Thyroid gland (tissue), 4 donors: ENCODE measurements at regions not wholly inside any gene's neighbourhood (a gene's known extent, or its start where the extent isn't known, plus 50 kb on each side); places are given as distances from the start of the nearest gene placed in this dataset.
A peak's percentile ranks its signal among the peaks of the same experiment; 100 is the strongest.

ENCODE experiments used
- DNase-seq, 2 donors: peaks; one replicate each; pipeline ENCODE4 v3.0.0-alpha.2; 2019
- H3K27ac ChIP-seq, 3 donors: fragments of 200-600 bp; sonication (generic); 1 replicate in 2 of 3; 2 replicates in 1 of 3; pipeline ENCODE4 v1.5.1; 2016 to 2019; ENCODE audit warnings: mild to moderate bottlenecking in 1 of 3, moderate library complexity in 1 of 3
- H3K27me3 ChIP-seq: fragments of 200-600 bp; sonication (generic); one replicate; pipeline ENCODE4 v1.5.1; 2019
- H3K36me3 ChIP-seq, 2 donors: fragments of 200-600 bp; sonication (generic); one replicate each; pipeline ENCODE4 v1.5.1; 2016 to 2019
- H3K4me1 ChIP-seq, 2 donors: fragments of 200-600 bp; sonication (generic); one replicate each; pipeline ENCODE4 v1.5.1; 2017 to 2019
- H3K4me3 ChIP-seq, 3 donors: fragments of 200-600 bp; sonication (generic); replicated peaks in 1 of 3; 1 replicate in 2 of 3; 2 replicates in 1 of 3; pipeline ENCODE4 v1.5.1; 2016; ENCODE audit warnings: mild to moderate bottlenecking in 1 of 3
- H3K9me3 ChIP-seq: fragments of 200-600 bp; sonication (generic); one replicate; pipeline ENCODE4 v1.5.1; 2017
- CTCF ChIP-seq, 6 experiments: fragments of 200-600 bp in 3 of 6; fragments of 450-650 bp in 3 of 6; sonication (generic) in 3 of 6; IDR thresholded peaks; one replicate each; pipeline ENCODE4 v1.5.1; 2016 to 2019; ENCODE audit warnings: antibody characterized with exemption in 6 of 6, mild to moderate bottlenecking in 2 of 6, inconsistent platforms in 1 of 6, moderate library complexity in 1 of 6
- POLR2A ChIP-seq, 2 donors: fragments of 450-650 bp; IDR thresholded peaks; one replicate each; pipeline ENCODE4 v1.6.1; 2017; ENCODE audit warnings: antibody characterized with exemption in 2 of 2, mild to moderate bottlenecking in 2 of 2, moderate library complexity in 1 of 2
- WGBS, 2 donors: methylation state at CpG; one replicate each; pipeline ENCODE4 v1.1.5; 2017; 5-methylcytosine and 5-hydroxymethylcytosine counted together
- intact Hi-C: fragments of 100-400 bp; cut with DNase I; formaldehyde crosslinking; loops from one replicate; pipeline ENCODE4 v1.15.1; 2023

DNA sequence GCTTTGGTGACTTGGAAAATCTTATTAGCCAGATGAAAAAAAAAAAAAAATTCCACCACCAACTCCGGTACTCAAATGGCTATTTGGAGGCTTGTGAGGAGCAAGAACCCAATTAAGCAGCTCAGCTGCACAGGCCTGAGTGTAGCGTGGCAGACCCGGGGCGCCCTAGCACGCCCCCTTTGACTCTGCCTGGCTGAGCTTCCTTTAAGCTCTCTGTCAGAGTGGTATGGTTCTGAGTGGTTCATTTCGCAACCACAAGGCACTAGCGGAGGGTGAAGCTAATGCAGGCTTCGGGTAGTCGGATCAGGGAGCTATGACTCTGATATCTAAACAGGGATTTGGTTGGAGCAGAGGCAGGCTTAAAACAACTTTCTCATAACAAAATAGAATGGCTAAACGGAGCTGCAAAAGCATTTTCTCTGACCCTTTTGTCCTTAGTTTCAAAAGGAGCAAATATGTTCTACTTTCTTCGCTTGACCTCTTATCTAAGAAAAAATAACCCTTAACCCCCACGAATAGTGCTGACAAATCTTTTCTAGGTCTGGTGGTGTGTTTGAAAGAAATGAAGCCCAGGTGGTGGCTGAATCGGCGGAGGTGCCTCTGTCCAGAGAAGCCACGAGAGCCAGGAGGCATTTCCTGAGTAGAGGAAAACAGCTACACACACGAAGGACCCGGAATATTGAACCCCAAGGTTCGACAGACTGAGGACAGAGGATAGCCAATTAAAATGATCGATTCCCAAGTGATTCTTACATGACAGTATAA, 285.4 kb upstream of the GLI3 start:
- intact Hi-C loops = no loop called here
- Histone ChIP-seq H3K4me1 (no peaks in the 10 kb centered on the region), H3K27ac (no peak overlapping the region), H3K27me3 (no peaks in the 10 kb centered on the region), H3K9me3 (no peaks in the 10 kb centered on the region), H3K4me3 (no peak overlapping the region), H3K36me3 (no peaks in the 10 kb centered on the region)
- TF ChIP-seq POLR2A (IDR thresholded peaks at IDR 0.05) (no peak), CTCF (IDR thresholded peaks at IDR 0.05) (no peak)
- DNase-seq = peak; percentile 9
- WGBS, 2 donors = 54 to 64% methylated on average over 19 of the region's 19 CpGs

GRCh38 chr7:42511027-42511426, 274.0 kb upstream of the GLI3 start:
- Histone ChIP-seq H3K27me3 (no peaks in the 10 kb centered on the region), H3K36me3 (no peaks in the 10 kb centered on the region), H3K4me3 (no peak overlapping the region), H3K4me1 (no peaks in the 10 kb centered on the region), H3K27ac (no peak overlapping the region), H3K9me3 (no peaks in the 10 kb centered on the region)
- no peak for DNase-seq
- intact Hi-C loops = no loop called here
- WGBS, 2 donors = 97% methylated on average over 2 of the region's 2 CpGs
- TF ChIP-seq CTCF (IDR thresholded peaks at IDR 0.05) (no peak), POLR2A (IDR thresholded peaks at IDR 0.05) (no peak)

DNA sequence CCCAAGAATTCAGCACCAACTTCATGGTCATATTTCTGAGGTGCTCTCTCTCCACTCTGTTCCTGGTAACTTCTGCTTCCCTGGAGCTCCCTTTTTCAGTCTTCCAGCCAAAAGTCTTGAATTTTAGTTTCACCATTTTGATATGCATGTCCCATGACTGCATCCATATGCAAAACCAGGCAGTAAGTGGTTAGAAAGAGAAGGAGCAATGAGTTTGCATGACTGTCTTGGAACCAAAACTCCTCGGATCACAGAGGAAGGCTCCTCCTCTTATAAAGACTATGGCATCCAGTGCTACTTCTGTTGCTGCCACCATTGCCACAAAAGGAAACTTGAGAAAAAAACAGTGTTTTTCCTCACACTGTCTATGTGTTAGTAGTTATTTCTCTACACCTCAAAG, 269.1 kb upstream of the GLI3 start:
- intact Hi-C loops = no loop called here

DNA sequence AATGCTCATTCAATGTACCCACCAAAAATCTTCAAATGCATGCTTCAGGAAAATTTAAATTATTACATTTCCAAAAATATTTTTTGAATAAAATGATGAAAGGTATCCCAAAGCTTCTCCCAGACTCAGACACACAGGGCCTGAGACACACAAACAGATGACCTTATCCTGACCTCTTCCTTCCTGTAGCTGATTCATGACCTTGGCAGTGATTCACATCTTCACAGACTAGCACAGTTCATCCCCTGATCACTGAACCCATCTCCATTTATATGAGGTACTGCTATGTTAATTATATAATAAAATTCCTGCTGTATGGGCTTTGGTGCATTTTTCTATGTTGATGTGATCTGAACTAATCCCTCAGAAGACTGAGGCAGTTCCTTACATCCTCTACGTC, 265.0 kb upstream of the GLI3 start:
- 89 to 95% methylated on average over 1 of the region's 1 CpG for WGBS, 2 donors
- Histone ChIP-seq H3K27ac (no peak overlapping the region), H3K4me1 (no peaks in the 10 kb centered on the region), H3K9me3 (no peaks in the 10 kb centered on the region), H3K4me3 (no peak overlapping the region), H3K27me3 (no peaks in the 10 kb centered on the region), H3K36me3 (no peaks in the 10 kb centered on the region)
- TF ChIP-seq POLR2A (IDR thresholded peaks at IDR 0.05) (no peak), CTCF (IDR thresholded peaks at IDR 0.05) (no peak)
- intact Hi-C loops = no loop called here
- DNase-seq = no peak

More for the DNA sequence above, 269.1 kb upstream of the GLI3 start:
- Histone ChIP-seq H3K4me3 (no peak overlapping the region), H3K4me1 (no peaks in the 10 kb centered on the region), H3K9me3 (no peaks in the 10 kb centered on the region), H3K27ac (no peak overlapping the region), H3K27me3 (no peaks in the 10 kb centered on the region), H3K36me3 (no peaks in the 10 kb centered on the region)
- no peak for TF ChIP-seq POLR2A (IDR thresholded peaks at IDR 0.05)
- TF ChIP-seq CTCF (IDR thresholded peaks at IDR 0.05) = no peak
- WGBS, 2 donors = 94% methylated on average over 1 of the region's 1 CpG
- DNase-seq = no peak

DNA sequence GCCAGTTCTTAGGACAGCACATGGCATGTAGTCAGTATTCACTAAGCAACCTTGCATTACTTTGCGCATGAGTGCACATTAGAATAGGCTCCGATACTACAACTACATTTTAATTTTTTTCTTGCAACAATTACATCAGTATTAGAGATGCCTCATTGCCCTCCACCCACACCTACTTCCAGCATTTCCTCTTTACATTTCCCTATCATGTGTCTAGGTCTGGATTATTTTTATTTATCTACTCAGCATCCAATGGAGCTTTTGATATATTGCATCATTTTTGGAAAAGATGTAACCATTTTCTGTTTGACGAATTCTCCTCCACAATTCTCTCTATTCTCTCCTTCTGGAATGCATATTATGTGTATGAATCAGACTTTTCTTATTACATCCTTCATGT, 258.2 kb upstream of the GLI3 start:
- H3K27ac ChIP-seq = peak overlapping the region in 1 of 3 donors; percentile 47
- no peak for DNase-seq
- H3K27me3 ChIP-seq = no peaks in the 10 kb centered on the region
- H3K4me3 ChIP-seq = no peak overlapping the region
- no peak for TF ChIP-seq CTCF (IDR thresholded peaks at IDR 0.05)
- TF ChIP-seq POLR2A (IDR thresholded peaks at IDR 0.05) = no peak
- intact Hi-C loops = no loop called here
- H3K36me3 ChIP-seq = no peaks in the 10 kb centered on the region
- H3K4me1 ChIP-seq = peaks cover 7 to 12% of the 10 kb centered on the region in 2 donors
- WGBS, 2 donors = 70 to 71% methylated on average over 3 of the region's 3 CpGs
- H3K9me3 ChIP-seq = no peaks in the 10 kb centered on the region
